NCI-H2227 (cell line): ENCODE measurements at regions not wholly inside any gene's neighbourhood (a gene's known extent, or its start where the extent isn't known, plus 50 kb on each side); places are given as distances from the start of the nearest gene placed in this dataset.

Source experiments
- DNase-seq: peaks from one replicate; lab custom pipeline; 2025; ENCODE audit not compliant: unreplicated experiment; lab: John Stamatoyannopoulos, UW

GRCh38 chr16:66266436-66267291, 99.8 kb upstream of the CDH5 start:
- DNase-seq, result no peak

- DNase-seq, result no peak
These were observed 100.8 kb upstream of the CDH5 start for GRCh38 chr16:66265556-66266141.

- no peak for DNase-seq
These were observed 101.5 kb upstream of the CDH5 start for GRCh38 chr16:66265048-66265415.

- no peak for DNase-seq
These were observed 102.0 kb upstream of the CDH5 start for GRCh38 chr16:66264311-66265047.

GRCh38 chr16:66263973-66264310, 102.5 kb upstream of the CDH5 start:
- no peak for DNase-seq

- DNase-seq, result no peak
These were observed 103.1 kb upstream of the CDH5 start for GRCh38 chr16:66263168-66263972.

GRCh38 chr16:66262253-66263167, 104.0 kb upstream of the CDH5 start:
- DNase-seq, result no peak

- no peak for DNase-seq
These were observed 104.7 kb upstream of the CDH5 start for GRCh38 chr16:66261826-66262225.

- DNase-seq, result no peak
These were observed 105.8 kb upstream of the CDH5 start for GRCh38 chr16:66260522-66261254.

GRCh38 chr16:66258916-66259845, 107.3 kb upstream of the CDH5 start:
- no peak for DNase-seq

GRCh38 chr16:66256919-66257318, 109.6 kb upstream of the CDH5 start:
- no peak for DNase-seq

GRCh38 chr16:66255647-66256046, 110.8 kb upstream of the CDH5 start:
- no peak for DNase-seq

GRCh38 chr16:66254751-66255150, 111.7 kb upstream of the CDH5 start:
- DNase-seq, result no peak

GRCh38 chr16:66254106-66254505, 112.4 kb upstream of the CDH5 start:
- no peak for DNase-seq

- DNase-seq, result no peak
These were observed 114.9 kb upstream of the CDH5 start for GRCh38 chr16:66251476-66252160.

GRCh38 chr16:66250686-66251431, 115.6 kb upstream of the CDH5 start:
- DNase-seq, result no peak
